H54 (cell line): ENCODE measurements at regions not wholly inside any gene's neighbourhood (a gene's known extent, or its start where the extent isn't known, plus 50 kb on each side); places are given as distances from the start of the nearest gene placed in this dataset.
"Not testable (repeated sequence)": the region's sequence is repeated elsewhere in the genome, so short reads cannot be mapped to it uniquely, and the experiment has no call there.

Source experiments
- DNase-seq: peaks from one replicate; pipeline ENCODE4 v3.0.0; 2011; ENCODE audit warnings: low spot score, mixed read lengths; ENCODE audit not compliant: insufficient read length
- FAIRE-seq: peaks from 3 replicates; lab custom pipeline; 2011; peaks lifted over from hg19 to GRCh38; lab: Jason Lieb, UNC
- POLR2A ChIP-seq: IDR thresholded peaks from 2 replicates; pipeline ENCODE4 v1.6.1; 2011; ENCODE audit warnings: low read depth, mild to moderate bottlenecking, low read length

DNA sequence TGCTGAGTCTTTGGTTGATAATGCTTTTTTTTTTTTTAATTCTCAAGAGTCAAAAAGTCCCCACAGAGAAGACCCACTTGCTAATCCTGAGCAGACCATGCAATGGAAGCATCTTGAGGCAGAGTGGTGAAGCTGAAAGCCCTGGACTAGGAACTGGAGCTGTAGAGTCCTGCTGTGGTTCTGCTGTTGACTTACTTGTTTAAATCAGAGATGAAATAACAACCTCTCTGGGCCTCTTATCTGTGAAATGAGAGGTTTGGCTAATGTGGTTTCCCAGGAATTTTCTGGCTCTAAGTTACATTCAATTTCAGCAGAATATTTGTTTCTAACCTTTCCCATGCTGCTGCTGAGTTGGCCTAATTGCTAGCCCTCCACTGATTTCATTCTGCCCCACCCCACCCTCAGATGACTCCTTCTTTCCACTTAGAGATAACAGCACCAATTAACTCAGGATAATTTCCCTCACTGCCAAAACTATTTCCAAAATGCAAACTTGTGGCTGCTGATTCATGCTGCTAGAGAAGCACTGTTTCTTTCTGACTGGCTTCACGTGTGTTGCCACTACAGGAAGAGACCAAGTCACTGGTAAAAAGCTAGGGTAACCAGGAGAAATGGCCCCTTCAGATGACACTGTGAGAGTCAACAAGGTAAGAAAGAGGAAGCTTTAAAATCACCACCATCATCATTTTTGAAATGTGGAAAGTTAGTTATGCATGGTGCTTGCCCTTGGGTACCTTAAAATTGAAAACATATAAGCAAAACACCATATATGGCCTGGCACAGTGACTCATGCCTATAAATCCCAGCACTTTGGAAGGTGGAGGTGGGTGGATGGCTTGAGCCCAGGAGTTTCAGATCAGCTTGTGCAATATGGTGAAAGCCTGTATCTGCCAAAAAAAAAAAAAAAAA lies 326.4 kb downstream of the DCHS2 start:
- DNase-seq (no peak), FAIRE-seq (no peak)
- TF ChIP-seq POLR2A, result no peak

DNA sequence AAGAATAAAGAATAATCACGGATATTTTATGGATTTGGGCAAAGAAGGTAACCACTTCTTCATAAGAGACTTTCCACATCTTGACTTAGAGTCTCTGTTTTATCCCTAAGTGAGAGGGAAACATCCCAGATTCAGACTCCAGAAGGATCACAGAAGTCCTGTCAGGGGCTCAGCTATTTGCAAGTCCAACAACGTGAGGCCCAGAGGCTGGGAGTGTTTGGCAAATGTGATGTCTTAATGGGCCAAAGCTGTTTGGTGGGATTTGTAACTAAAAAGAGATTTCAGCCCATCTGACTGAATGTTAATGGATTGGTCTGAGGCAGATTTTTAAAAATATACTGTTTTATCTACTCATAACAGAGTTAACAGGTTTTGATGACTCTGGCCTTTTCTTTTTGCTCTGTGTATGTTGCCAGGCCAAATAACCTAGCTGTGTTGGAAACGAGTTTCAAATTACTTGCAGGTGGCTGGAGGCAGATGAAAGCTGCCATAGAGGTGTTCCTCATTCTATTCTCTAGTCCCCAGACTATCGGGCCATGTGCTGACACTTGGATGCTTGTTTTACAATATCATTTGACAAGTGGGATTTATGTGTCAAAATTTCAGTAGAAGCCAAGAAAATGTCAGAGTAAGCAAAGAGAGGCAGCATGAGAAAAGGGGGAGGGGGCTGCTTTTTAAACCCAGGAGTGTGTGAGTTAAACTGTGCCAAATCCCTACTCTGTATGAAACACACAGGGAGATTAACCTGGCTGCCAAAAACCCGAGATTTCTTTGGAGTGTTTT lies 330.9 kb downstream of the DCHS2 start:
- TF ChIP-seq POLR2A, result no peak
- FAIRE-seq, result no peak
- no peak for DNase-seq

DNA sequence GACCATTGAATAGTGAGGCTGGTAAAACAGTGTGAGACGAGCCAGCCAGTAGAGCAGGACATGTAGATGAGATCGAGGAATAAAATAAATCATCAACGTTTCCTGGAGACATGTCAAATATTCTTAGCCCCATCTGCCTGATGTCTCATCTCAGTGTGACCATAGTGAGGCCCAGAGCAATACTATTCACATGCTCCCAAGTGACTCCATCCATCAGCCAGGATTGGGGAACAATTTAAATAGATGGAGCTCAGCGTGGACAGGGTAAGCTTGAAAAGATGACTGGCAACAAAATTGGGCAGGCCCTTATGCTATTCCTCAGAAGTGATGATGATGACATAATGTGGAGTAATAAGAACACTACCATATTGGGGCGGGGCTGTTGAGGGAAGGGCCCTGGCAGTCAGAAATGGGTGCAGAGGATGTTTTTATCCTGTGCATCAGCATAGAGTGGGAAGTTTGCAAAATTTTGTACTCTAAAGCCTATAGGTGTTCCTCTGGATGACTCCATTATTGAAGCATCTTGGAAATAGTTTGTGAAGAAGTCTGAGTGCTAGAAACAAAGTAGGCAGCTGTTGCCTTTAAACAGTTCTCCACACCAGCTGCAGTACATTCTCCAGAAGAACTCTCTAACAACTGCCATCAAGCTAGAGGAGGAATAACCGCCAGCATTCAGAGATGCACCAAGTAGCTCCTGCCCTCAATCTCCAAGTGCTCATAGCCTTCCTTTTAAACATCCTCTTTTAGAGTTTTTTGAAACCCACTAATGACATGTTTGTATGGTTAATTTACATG lies 333.0 kb downstream of the DCHS2 start:
- no peak for DNase-seq
- FAIRE-seq, result no peak
- TF ChIP-seq POLR2A, result no peak

DNA sequence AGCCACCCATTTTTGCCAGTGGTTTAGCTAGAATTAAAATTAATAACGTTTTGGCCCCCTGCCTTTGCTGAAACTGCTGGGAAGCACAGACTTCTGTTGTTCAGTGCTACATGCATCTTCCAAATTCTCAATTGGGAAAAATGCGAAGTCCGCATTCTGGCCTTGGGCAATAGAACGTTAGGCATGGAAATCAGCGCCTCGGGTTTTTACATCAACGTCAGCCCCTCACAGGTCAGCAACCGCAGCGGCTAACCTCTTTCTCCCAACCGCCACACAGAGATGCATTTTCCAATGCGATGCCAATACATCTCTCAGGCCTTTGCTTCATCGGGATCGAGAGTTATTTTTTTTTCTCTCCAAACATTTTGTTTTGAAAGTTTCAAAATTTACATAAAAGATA lies 339.1 kb downstream of the DCHS2 start:
- no peak for DNase-seq
- no peak for TF ChIP-seq POLR2A
- no peak for FAIRE-seq

DNA sequence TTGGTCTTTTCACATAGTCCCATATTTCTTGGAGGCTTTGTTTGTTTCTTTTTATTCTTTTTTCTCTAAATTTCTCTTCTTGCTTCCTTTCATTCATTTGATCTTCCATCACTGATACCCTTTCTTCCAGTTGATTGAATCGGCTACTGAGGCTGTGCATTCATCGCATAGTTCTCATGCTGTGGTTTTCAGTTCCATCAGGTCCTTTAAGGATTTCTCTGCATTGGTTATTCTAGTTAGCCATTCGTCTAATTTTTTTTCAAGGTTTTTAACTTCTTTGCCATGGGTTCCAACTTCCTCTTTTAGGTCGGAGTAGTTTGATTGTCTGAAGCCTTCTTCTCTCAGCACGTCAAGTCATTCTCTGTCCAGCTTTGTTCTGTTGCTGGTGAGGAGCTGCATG lies 342.4 kb downstream of the DCHS2 start:
- not testable (repeated sequence) for FAIRE-seq, DNase-seq

DNA sequence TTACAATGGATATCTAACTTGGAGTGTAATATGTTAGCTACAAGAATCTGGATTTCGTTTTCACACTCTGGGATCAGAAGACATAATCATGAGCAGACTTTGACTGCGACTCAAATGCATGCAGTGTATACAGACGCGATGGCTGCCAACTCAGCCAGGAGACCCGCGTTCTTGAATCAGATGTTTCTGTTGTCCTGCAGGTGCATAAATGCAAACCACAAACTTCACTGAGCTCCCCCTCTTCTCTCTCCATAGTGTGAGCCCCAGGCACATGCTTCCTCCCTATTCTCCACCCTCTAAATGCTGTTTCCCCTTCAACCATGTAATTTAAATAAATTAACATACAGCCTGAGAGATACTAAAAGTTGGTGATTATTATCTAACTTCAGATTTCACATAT lies 347.9 kb downstream of the DCHS2 start:
- no peak for DNase-seq
- no peak for FAIRE-seq
- no peak for TF ChIP-seq POLR2A

DNA sequence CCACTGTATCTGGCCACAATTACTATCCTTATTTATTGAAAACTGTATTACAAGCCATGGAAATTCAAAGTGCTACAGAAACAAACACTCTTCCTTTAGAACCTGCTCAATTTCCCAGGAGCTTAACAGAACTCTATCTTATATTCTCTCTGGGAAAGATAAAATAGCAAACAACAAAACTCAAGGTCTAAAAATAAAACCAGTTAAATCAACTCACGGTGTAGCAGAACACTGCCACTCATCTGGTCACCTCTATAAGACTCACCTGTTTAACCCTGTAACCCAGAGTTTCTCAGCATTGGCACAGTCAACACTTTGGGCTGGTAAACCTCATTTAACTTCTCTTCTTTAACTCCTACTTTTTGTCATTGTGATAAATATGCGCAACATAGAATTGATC lies 348.9 kb downstream of the DCHS2 start:
- FAIRE-seq (no peak), DNase-seq (no peak)
- no peak for TF ChIP-seq POLR2A

DNA sequence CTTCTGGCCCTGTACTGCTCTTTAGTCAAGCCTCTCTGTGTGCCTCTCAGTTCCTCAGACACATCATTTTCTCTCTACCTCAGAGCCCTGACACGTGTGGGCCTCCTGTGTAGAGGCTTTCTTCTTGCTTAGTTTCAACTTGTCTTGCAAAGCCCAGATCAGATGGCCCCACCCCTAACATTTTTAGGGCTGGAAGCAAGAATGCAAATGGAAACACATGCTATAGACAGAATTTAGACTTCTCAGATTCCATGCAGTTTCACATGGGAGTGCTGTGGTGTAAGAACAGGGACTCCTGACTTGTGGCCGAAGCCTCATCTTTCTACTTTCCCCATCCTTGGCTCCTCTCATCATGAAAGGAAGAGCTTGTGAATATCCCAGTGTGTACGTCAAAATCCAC lies 350.7 kb downstream of the DCHS2 start:
- FAIRE-seq (no peak), DNase-seq (no peak)
- TF ChIP-seq POLR2A, result no peak

DNA sequence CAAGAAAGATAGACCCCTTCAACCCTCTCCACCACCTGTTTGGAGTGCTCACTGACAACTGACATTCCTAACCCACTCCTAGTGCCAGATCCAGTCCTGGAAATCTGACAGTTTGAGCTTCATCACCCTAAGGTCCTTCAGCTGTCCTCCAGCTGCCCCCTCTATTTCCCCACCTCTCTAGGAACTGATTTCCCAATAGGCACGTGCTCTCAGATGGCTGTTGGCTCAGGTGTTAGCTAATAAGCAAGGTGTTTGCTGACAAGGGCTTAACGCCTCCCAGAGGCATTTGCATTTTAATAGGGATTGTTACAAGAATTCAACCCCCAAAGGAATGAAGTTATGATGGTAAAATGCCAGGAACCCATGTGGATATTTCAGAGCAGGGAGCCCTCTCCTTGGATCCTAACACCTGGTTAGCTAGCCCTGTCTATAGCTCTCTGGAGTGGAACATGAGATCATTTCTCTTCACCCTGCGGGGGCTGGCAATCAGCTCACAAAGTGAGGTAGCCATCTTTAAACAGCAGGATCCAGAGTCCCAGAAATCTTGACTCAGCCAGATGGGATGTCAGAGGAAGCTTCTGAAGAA lies 348.5 kb upstream of the SFRP2 start:
- DNase-seq (no peak), FAIRE-seq (no peak)
- no peak for TF ChIP-seq POLR2A

DNA sequence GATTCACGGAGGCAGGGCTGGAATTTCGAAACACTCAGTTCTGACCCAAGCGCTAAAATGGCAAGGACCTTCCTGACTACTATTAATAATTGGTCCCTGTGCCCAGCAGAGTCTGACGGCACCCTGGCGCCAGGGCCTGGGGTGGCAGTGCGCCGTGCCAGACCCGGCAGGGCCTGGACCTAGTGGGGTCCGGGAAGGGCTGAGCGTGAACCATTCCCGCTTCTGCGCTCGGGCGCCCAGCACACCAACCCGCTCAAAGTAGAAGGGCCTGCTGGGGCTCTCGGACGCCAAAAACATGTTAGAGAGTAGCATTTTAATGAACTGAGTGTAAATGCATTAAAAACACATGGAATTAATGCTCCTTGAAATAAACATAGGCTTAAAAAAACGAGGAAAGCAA lies 346.7 kb upstream of the SFRP2 start:
- no peak for FAIRE-seq

DNA sequence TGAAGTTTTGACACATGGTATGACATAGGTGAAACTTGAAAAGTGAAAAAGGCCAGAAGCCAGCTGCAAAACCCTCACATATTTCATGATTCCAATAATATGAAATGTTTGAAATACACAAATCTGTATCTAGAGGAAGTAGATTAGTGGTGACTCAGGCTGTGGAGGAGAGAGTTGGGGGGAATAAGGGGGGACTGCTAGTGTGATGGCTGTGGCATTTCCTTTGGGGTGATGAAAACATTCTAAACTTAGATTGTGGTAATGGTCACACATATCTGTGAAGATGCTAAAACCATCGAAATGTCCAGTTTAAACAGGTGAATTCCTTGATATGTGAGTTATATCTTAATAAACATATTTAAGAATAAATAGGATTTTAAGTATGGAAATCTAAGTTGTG lies 343.5 kb upstream of the SFRP2 start:
- DNase-seq (no peak), FAIRE-seq (no peak)
- no peak for TF ChIP-seq POLR2A

More for the DNA sequence above, 346.7 kb upstream of the SFRP2 start:
- no peak for TF ChIP-seq POLR2A
- DNase-seq, result no peak

DNA sequence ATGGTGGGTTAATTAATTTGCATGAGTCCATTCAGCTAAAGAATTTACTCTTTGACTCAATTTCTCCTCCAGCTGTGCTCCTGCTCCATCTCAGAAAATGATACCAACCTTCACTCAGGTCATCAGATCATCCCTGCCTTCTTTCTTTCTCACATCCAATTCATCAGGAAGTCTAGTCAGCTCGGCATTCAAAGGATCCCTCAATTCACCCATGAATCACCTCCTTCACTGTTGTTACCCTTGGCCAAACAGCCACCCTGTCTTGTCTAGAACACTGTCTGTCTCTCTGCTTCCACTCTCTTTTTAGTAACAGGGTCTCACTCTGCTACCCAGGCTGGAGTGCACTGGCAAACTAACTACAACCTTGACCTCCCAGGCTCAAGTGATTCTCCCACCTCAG lies 337.4 kb upstream of the SFRP2 start:
- no peak for TF ChIP-seq POLR2A
- no peak for FAIRE-seq
- DNase-seq, result no peak

DNA sequence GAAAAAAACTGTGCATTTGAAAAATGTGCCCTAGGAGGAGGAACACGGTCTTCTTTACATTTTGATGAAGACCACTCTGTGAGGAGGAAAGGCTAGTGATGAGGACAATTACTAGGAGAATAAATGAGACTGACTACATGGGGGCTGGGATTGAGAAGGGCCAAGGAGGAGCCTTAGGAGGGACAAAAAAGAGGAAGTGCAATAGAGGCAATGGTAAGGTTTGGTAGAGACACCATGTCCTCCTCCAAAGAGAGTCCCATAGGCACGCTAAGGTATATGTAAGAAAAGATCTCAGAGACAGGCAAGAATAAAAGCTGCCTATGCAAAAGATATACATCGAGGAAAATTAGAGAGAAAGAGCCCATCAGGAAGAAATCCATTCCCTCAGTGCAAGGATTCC lies 336.5 kb upstream of the SFRP2 start:
- FAIRE-seq (no peak), DNase-seq (no peak)
- TF ChIP-seq POLR2A, result no peak
